DND-41 (cell line): ENCODE measurements at regions not wholly inside any gene's neighbourhood (a gene's known extent, or its start where the extent isn't known, plus 50 kb on each side); places are given as distances from the start of the nearest gene placed in this dataset.
"Not testable (repeated sequence)": the region's sequence is repeated elsewhere in the genome, so short reads cannot be mapped to it uniquely, and the experiment has no call there.

Experiments used
- CTCF ChIP-seq: IDR thresholded peaks from 2 replicates; pipeline ENCODE4 v1.5.1; 2012; ENCODE audit warnings: borderline replicate concordance, low read length, moderate library complexity, mild to moderate bottlenecking; ENCODE audit not compliant: poor library complexity, severe bottlenecking; ENCODE audit errors: extremely low read depth
- EZH2 ChIP-seq: IDR thresholded peaks from 3 replicates; pipeline ENCODE4 v1.6.1; 2012; ENCODE audit warnings: borderline replicate concordance, low read depth, mild to moderate bottlenecking, moderate library complexity, low read length, inconsistent platforms; ENCODE audit not compliant: severe bottlenecking

GRCh38 chr12:68547318-68547717 lies 63.4 kb upstream of the RAP1B start:
- TF ChIP-seq EZH2, CTCF: not testable (repeated sequence)
